ENCODE measurements at regions not wholly inside any gene's neighbourhood (a gene's known extent, or its start where the extent isn't known, plus 50 kb on each side); places are given as distances from the start of the nearest gene placed in this dataset.

GRCh38 chr12:94701711-94702110 is 51.4 kb upstream of the TMCC3 start:
- ChIA-PET CTCF (no interaction called here), POLR2A (ENCODE audit: low non-redundant PET) (no interaction called here)
- no peaks in the 10 kb centered on the region for H3K4me1 ChIP-seq (ENCODE audit: insufficient read depth, low read length, poor library complexity, severe bottlenecking)
- H3K27me3 ChIP-seq (replicated peaks; ENCODE audit: insufficient read depth, low read depth, low read length, poor library complexity), result no peaks in the 10 kb centered on the region
- H3K27ac ChIP-seq (ENCODE audit: low read depth, low read length, poor library complexity, severe bottlenecking), result no peak overlapping the region
- DNase-seq (ENCODE audit: low spot score), result no peak
- H3K4me3 ChIP-seq (ENCODE audit: low read depth, low read length, poor library complexity, severe bottlenecking), result no peak overlapping the region
- H3K9me3 ChIP-seq (ENCODE audit: low read depth, low read length, poor library complexity, severe bottlenecking), result no peaks in the 10 kb centered on the region
- intact Hi-C loops (cut with micrococcal nuclease; ENCODE audit: unreplicated experiment), result no loop called here
- TF ChIP-seq CTCF (conservative IDR thresholded peaks at IDR 0.05; ENCODE audit: low read depth, low read length) (no peak), EZH2 (IDR thresholded peaks at IDR 0.05; ENCODE audit: borderline replicate concordance, low read depth, low read length, poor library complexity, severe bottlenecking) (no peak)
- BruUV-seq (replicated peaks), result no TSS peak
- H3K36me3 ChIP-seq (ENCODE audit: insufficient read depth, low read length, poor library complexity, severe bottlenecking), result no peaks in the 10 kb centered on the region

- TF ChIP-seq EZH2 (IDR thresholded peaks at IDR 0.05; ENCODE audit: borderline replicate concordance, low read depth, low read length, poor library complexity, severe bottlenecking) (no peak), CTCF (conservative IDR thresholded peaks at IDR 0.05; ENCODE audit: low read depth, low read length) (no peak)
- Histone ChIP-seq H3K4me3 (ENCODE audit: low read depth, low read length, poor library complexity, severe bottlenecking) (no peak overlapping the region), H3K9me3 (ENCODE audit: low read depth, low read length, poor library complexity, severe bottlenecking) (no peaks in the 10 kb centered on the region), H3K27me3 (replicated peaks; ENCODE audit: insufficient read depth, low read depth, low read length, poor library complexity) (no peaks in the 10 kb centered on the region), H3K27ac (ENCODE audit: low read depth, low read length, poor library complexity, severe bottlenecking) (no peak overlapping the region), H3K36me3 (ENCODE audit: insufficient read depth, low read length, poor library complexity, severe bottlenecking) (no peaks in the 10 kb centered on the region), H3K4me1 (ENCODE audit: insufficient read depth, low read length, poor library complexity, severe bottlenecking) (no peaks in the 10 kb centered on the region)
- DNase-seq (ENCODE audit: low spot score), result no peak
- CTCF ChIA-PET, result no interaction called here
- BruUV-seq (replicated peaks), result no TSS peak
- POLR2A ChIA-PET (ENCODE audit: low non-redundant PET), result no interaction called here
- intact Hi-C loops (cut with micrococcal nuclease; ENCODE audit: unreplicated experiment), result no loop called here
These were observed 50.3 kb upstream of the TMCC3 start for GRCh38 chr12:94700662-94701061.

Data from A673 (cell line).